ENCODE measurements at regions not wholly inside any gene's neighbourhood (a gene's known extent, or its start where the extent isn't known, plus 50 kb on each side); places are given as distances from the start of the nearest gene placed in this dataset.

DNA sequence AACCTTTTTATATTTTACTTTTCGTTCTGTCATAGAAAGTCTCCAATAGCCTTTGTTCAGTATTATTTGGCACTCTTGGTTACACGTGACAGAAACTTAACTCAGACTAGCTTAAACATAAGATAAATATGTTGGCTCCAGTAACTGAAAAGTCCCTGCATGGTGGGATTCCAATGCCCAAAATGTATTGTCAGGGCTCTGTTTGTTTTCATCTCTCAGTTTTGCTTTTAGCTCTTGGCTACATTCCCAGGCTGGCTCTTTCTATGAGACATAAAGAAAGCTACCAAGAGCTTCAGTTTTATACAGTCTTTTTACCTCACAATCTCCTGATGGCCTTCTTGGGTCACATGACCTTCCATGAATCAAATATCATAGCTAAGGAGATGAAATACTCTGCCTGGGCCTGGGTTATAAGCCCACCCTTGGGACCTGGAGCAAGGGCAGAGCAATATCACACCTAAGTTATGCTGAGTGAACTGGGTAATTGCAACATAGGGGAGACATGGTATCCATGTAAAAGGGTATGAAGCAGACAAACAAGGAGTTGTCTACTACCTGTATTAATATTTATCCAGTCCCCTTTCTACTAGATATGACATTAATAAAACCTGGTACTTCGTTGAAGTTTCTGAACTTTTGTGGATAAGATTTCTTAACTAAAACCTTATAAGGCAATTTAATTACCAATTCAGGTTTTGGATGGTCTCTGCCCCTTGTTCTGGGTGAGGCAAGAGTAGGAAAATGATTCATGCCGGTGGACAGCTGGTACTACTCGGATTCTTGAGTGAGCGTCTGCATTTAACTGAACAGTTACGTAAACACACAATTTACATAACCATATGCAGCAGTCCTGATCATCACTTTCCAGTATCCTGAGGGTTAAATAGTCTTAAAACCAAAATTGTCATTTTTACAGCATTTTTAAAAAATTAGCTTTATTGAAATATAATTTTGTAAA is 442.3 kb downstream of the GPATCH2 start:
- H3K36me3 Mint-ChIP-seq = peaks cover 0 to 12% (median 0%) of the 10 kb centered on the region in 3 donors
- DNase-seq (no peak), ATAC-seq (no peak)
- no peak overlapping the region for H3K4me3 Mint-ChIP-seq
- H3K4me1 Mint-ChIP-seq = no peaks in the 10 kb centered on the region
- peaks cover 6 to 22% (median 16%) of the 10 kb centered on the region in 9 donors for H3K9me3 Mint-ChIP-seq
- no peaks in the 10 kb centered on the region for H3K27me3 Mint-ChIP-seq
- POLR2A ChIA-PET = no interaction called here
- no peak overlapping the region for H3K27ac Mint-ChIP-seq

DNA sequence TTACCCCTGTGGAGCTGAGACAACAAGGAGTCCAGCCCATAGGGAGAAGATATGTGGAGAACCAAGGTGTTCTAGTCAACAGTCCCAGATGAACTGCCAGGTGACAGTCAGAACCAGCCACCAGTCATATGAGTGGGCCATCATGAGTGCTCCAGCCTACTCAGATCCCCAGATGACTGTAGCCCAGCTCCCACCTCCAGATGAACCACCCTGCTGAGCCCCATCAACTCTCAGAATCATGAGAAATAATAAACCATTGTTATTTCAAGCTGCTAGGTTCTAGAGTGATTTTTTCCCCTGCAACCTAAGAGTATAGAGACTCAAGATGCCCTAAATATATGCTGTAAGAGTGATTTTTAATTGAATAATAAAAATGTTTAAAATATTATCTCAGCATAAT is 444.2 kb downstream of the GPATCH2 start:
- POLR2A ChIA-PET = no interaction called here
- ATAC-seq = no peak

DNA sequence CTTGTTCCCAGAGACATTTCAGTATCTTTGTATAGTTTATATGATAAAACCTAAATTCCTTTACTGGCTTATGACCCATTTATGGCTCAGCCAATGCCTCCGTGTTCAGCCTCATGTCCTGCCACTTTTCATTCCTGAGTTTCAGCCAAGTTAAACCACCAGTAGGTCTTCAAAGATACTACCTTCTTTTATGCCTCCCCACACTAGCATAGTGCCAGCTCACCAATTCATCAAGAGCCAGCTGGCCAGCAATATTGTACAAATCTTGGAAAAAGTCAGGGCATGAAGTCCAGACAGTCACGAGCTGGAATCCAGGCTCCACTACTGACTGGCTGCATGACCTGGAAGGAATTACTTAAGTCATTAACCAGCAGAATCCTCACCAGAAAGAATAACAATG is 446.0 kb downstream of the GPATCH2 start:
- no peak for ATAC-seq
- Mint-ChIP-seq H3K27me3 (no peaks in the 10 kb centered on the region), H3K9me3 (peaks cover 3 to 19% (median 10%) of the 10 kb centered on the region in 9 donors), H3K27ac (no peak overlapping the region), H3K36me3 (peaks cover 0 to 8% (median 0%) of the 10 kb centered on the region in 3 donors), H3K4me3 (no peak overlapping the region), H3K4me1 (no peaks in the 10 kb centered on the region)
- POLR2A ChIA-PET = no interaction called here
- DNase-seq = no peak

More for the DNA sequence above, 444.2 kb downstream of the GPATCH2 start:
- DNase-seq = no peak
- Mint-ChIP-seq H3K9me3 (peaks cover 3 to 27% (median 16%) of the 10 kb centered on the region in 9 donors), H3K36me3 (peaks cover 0 to 12% (median 0%) of the 10 kb centered on the region in 3 donors), H3K4me1 (no peaks in the 10 kb centered on the region), H3K27ac (no peak overlapping the region), H3K27me3 (no peaks in the 10 kb centered on the region), H3K4me3 (no peak overlapping the region)

DNA sequence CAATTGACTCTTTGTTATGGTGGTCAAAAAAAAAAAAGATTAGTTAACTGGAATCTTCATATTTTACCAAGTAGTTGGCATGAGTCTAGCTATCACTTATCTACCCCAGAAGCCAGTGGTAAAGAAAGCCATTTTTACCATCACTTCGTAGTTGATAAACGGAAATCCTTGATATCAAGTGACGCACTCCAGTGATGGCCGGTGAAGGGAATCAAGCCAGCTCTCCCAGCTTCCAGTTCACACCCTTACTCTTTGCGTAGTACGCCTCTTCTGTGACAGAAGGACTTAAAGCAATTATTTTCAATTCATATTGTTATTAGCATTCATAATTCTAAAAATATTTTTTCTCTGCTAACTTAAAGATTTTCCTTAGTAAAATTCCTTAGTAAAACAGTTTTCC is 447.9 kb downstream of the GPATCH2 start:
- H3K27me3 Mint-ChIP-seq = no peaks in the 10 kb centered on the region
- H3K4me1 Mint-ChIP-seq = no peaks in the 10 kb centered on the region
- no peak for ATAC-seq
- no peak overlapping the region for H3K4me3 Mint-ChIP-seq
- POLR2A ChIA-PET = no interaction called here
- no peak overlapping the region for H3K27ac Mint-ChIP-seq
- DNase-seq = no peak
- H3K9me3 Mint-ChIP-seq = peaks cover 0 to 24% (median 10%) of the 10 kb centered on the region in 9 donors
- H3K36me3 Mint-ChIP-seq = peaks cover 0 to 7% (median 0%) of the 10 kb centered on the region in 3 donors

DNA sequence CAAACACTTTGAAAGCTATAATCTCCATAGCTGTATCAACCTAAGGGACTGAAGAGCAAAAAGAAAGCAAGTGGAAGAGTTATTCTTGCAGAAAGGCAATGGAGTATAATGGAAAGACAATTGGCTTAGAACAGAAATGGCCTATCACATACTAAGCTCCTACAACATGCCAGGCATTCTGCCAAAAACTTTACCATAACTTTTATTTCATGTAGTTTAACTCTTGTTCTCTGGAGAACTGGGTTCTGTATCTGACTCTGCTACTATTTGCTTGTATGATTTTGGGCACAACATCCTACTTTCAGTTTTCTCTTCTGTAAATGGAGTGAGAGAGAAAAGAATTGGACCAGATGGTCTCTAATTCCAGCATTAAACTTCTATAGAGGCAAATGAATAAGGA is 449.1 kb downstream of the GPATCH2 start:
- POLR2A ChIA-PET = no interaction called here
- DNase-seq (no peak), ATAC-seq (no peak)
- H3K4me1 Mint-ChIP-seq = no peaks in the 10 kb centered on the region
- H3K36me3 Mint-ChIP-seq = no peaks in the 10 kb centered on the region
- H3K27me3 Mint-ChIP-seq = no peaks in the 10 kb centered on the region
- H3K27ac Mint-ChIP-seq = no peak overlapping the region
- H3K4me3 Mint-ChIP-seq = no peak overlapping the region
- peaks cover 0 to 24% (median 4%) of the 10 kb centered on the region in 9 donors for H3K9me3 Mint-ChIP-seq

DNA sequence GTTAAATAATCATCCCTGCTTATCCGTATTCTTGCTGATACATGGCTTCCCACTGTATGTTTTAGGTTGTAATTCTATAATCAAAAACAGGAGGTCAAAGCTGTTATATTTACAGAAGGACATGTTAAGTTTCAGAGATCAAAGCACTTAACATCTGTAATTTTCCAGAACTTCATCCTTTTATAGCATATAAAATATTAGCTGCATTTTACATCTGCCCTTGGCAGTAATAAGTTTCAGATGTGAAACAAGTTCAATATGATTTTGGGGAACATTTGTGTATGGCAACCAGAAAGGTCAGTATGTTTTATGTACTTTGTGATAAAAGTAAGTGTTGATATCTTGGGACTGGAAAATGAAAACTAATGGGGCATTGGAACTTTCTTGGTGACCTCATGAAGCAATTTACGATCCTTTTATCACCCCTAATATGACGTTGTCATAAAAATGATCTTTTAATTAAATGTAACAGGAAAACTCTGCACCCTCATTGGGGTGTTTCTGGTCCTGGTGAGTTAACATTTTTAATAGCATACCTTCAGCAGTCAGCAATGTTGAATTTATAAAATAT is 449.6 kb downstream of the GPATCH2 start:
- POLR2A ChIA-PET = no interaction called here
- DNase-seq (no peak), ATAC-seq (no peak)
- H3K27ac Mint-ChIP-seq = no peak overlapping the region
- peaks cover 0 to 24% (median 4%) of the 10 kb centered on the region in 9 donors for H3K9me3 Mint-ChIP-seq
- no peak overlapping the region for H3K4me3 Mint-ChIP-seq
- no peaks in the 10 kb centered on the region for H3K4me1 Mint-ChIP-seq
- no peaks in the 10 kb centered on the region for H3K36me3 Mint-ChIP-seq
- H3K27me3 Mint-ChIP-seq = no peaks in the 10 kb centered on the region

DNA sequence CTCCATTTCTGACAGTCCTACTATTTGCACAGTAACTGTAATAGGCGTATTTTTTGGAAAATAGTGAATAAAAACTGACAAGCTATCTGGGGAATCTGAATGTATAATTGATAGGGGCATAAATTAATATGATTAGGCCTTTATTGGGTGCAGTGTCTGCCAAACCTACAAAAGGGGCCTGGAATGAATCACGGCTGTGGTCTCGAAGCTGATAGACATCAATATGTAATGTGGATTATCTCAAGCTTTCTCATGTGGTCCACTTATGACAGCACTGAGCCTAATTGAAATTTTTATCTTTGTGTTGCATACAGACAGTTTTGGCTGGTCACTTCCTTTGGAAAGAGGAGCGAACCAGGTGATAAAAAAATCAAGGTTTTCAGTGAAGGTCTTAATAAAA is 450.4 kb downstream of the GPATCH2 start:
- Mint-ChIP-seq H3K27me3 (no peaks in the 10 kb centered on the region), H3K9me3 (peaks cover 0 to 24% (median 5%) of the 10 kb centered on the region in 9 donors), H3K4me1 (no peaks in the 10 kb centered on the region), H3K27ac (no peak overlapping the region), H3K36me3 (no peaks in the 10 kb centered on the region), H3K4me3 (no peak overlapping the region)
- POLR2A ChIA-PET = no interaction called here
- ATAC-seq (no peak), DNase-seq (no peak)

DNA sequence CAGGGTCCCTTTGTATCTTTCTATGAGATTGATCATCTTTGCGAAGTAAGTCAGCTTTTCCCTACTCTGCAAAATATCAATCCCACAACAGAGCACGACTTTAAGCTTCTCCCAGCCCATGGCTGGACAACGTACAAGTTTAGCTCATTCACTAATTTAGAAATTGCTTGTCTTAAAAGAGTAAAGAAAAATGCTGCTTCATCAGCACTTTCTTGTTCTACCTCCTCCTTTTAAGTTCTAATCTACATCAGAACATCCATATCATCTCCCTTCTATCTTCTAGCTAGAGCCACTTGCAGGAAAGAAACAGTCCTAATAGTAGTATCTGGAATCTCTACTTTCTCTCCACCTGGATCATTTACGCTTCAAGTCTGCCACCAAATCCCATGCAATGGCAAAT is 441.2 kb upstream of the ESRRG start:
- Mint-ChIP-seq H3K36me3 (no peaks in the 10 kb centered on the region), H3K4me1 (no peaks in the 10 kb centered on the region), H3K9me3 (peaks cover 0 to 9% (median 0%) of the 10 kb centered on the region in 9 donors), H3K4me3 (no peak overlapping the region), H3K27ac (no peak overlapping the region), H3K27me3 (peaks cover 0 to 6% (median 0%) of the 10 kb centered on the region in 5 donors)
- POLR2A ChIA-PET = no interaction called here
- DNase-seq (no peak), ATAC-seq (no peak)

DNA sequence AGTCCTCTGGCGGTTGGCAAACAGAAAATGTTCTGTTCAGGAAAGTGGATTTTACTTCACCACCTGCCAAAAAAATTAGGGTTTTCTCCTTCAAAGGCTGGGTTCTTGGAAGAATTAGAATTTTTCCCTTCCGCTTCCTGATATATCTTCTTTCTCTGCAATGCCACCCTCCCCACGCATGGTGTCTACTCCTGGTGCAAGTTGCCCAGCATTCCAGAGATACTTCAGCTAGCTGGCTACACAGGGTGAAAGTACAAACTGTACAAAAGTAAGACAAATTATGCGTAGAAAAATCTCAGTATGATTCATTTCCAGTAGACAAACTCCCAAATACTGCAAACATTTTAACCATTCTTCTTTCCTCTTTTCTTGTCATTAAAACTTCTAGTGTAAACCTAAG is 430.1 kb upstream of the ESRRG start:
- H3K27ac Mint-ChIP-seq = no peak overlapping the region
- H3K4me1 Mint-ChIP-seq = no peaks in the 10 kb centered on the region
- no peak for DNase-seq
- H3K36me3 Mint-ChIP-seq = no peaks in the 10 kb centered on the region
- peaks cover 0 to 19% (median 7%) of the 10 kb centered on the region in 9 donors for H3K9me3 Mint-ChIP-seq
- no peaks in the 10 kb centered on the region for H3K27me3 Mint-ChIP-seq
- POLR2A ChIA-PET = no interaction called here
- no peak for ATAC-seq
- no peak overlapping the region for H3K4me3 Mint-ChIP-seq

DNA sequence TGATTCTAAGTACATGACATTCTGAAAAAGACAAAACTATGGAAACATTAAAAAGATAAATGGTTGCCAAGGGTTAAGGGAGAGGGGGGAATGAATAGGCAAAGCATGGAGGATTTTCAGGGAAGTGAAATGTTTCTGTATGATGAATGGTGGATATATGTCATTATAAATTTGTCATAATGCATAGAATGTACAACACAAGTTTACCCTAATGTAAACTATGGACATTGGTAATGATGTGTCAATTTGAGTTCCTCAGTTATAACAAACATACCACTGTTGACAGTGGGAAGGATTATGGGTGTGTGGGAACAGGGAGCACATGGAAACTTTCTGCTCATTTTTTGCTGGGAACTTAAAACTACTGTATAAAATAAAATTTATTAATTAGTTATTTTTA is 427.1 kb upstream of the ESRRG start:
- Mint-ChIP-seq H3K4me3 (no peak overlapping the region), H3K27ac (no peak overlapping the region), H3K27me3 (peaks cover 0 to 1% (median 0%) of the 10 kb centered on the region in 5 donors), H3K4me1 (no peaks in the 10 kb centered on the region), H3K36me3 (no peaks in the 10 kb centered on the region), H3K9me3 (peaks cover 0 to 35% (median 6%) of the 10 kb centered on the region in 9 donors)
- ATAC-seq (no peak), DNase-seq (no peak)
- POLR2A ChIA-PET = no interaction called here

DNA sequence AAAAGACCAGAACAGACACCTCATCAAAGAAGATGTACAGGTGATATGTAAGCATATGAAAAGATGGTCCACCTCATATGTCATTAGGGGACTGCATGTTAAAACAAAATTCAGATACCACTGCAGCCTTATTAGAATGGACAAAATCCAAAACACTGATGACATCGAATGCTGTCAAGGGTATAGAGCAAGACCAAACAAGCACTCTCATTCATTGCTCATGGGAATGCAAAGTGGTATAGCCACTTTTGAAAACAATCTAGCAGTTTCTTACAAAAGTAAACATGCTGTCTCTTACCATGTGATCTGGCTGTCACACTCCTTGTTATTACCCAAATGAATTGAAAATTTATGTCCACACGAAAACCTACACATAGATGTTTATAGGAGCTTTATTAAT is 426.6 kb upstream of the ESRRG start:
- POLR2A ChIA-PET = no interaction called here
- ATAC-seq (no peak), DNase-seq (no peak)
- peaks cover 0 to 35% (median 10%) of the 10 kb centered on the region in 9 donors for H3K9me3 Mint-ChIP-seq
- no peaks in the 10 kb centered on the region for H3K4me1 Mint-ChIP-seq
- H3K4me3 Mint-ChIP-seq = no peak overlapping the region
- H3K27ac Mint-ChIP-seq = no peak overlapping the region
- H3K36me3 Mint-ChIP-seq = no peaks in the 10 kb centered on the region
- peaks cover 0 to 3% (median 0%) of the 10 kb centered on the region in 5 donors for H3K27me3 Mint-ChIP-seq

DNA sequence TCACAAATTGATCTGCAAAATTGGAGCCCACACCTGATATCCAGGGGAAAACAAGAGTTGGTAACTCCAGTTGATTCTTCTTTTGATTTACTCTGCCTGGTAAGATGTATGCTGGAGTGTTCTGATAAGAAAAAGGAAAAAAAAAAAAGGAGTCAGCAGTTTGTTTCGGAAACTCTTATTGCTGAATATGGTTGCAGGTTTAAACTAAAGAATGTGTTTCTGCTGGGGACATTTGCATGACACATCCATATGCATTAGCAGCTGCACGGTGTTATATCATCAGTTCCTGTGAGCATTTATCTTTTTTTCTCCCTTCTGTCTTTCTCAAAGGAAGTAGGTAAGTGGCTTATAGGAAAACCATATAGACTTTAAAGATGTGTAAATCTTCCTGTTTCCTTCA is 418.5 kb upstream of the ESRRG start:
- peaks cover 0 to 9% (median 2%) of the 10 kb centered on the region in 4 donors for H3K4me1 Mint-ChIP-seq
- H3K27me3 Mint-ChIP-seq = peaks cover 16 to 45% (median 35%) of the 10 kb centered on the region in 5 donors
- no peak overlapping the region for H3K27ac Mint-ChIP-seq
- H3K36me3 Mint-ChIP-seq = peaks cover 0 to 9% (median 2%) of the 10 kb centered on the region in 3 donors
- ATAC-seq (no peak), DNase-seq (no peak)
- POLR2A ChIA-PET = no interaction called here
- H3K4me3 Mint-ChIP-seq = no peak overlapping the region
- H3K9me3 Mint-ChIP-seq = peaks cover 0 to 28% (median 11%) of the 10 kb centered on the region in 9 donors

Measured in naive thymus-derived CD8-positive, alpha-beta T cell (primary cell).